ENCODE measurements at regions not wholly inside any gene's neighbourhood (a gene's known extent, or its start where the extent isn't known, plus 50 kb on each side); places are given as distances from the start of the nearest gene placed in this dataset.

- no peak for DNase-seq (ENCODE audit: low read depth)
Observed at GRCh38 chr7:45974540-45975360, 53.7 kb upstream of the IGFBP3 start.

DNA sequence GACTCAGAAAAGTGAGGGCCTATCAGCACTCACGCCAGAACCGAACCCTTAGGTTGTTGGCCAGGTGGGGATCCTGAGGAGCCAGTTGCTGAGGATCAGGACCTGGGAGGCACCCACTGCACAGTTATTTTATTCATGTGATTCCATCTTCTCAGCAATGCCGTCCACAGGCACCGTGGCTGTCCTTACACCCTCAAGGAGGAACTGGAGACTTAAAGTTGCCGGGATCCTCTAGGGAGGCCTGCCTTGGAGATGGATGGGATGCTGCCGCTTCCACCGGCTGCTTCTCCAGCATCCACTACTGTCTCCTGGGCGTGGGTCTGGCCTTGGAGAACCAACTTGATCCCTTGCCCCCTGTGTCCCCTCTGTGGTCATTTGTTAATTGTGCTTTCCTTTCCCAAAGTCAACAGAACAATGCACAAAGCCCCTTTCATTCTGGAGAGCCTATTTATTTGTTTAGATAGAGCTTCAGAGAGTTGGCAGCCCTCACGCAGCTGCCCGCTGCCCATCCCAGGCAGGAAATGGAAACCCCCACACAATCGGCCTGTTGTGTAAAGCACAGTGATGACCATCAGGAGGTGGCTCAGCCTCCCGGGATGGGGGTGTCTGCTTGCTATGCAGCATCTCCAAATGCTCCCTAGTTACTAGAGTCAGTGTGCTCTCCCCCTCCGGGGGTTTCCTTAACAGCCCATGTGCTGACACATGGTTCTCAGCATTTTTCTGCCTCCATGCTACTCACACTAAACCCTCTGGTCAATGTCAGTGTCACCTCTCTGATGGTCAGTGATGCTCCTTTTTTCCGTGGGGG, 52.9 kb upstream of the IGFBP3 start:
- peak; percentile 66 for DNase-seq (ENCODE audit: low read depth)

DNA sequence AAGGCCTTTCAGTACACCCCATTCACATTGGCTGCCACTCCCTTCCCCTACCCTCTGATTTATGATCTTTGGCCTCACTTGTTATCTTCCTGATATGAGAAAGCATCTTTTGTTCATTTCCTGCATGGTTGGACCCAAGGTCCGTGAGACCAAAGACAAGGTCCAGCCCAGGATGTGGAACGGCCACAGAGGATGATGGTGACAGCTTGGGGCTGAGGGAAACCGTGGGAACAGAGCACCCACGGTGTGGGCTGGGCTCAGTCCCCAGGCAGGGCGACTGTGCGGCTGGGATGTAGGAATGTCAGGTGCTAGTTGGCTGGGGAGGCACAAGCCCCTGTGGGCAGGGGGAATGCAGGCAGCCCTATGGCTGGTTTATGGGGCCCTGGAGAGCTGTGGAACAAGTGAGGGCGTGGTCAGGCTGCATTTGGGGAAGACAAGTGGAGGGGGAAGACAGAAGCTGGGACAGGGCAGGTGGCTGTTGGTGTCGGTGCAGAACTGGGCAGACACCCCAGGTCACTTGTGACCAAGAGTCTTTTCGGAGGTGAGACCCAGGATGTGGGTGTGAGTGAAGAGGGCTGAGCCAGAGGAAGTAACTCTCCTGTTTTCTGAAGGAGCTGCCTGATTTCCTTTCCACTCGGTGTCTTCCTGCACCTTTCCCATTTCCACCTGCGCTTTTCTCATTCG, 51.7 kb upstream of the IGFBP3 start:
- DNase-seq (ENCODE audit: low read depth): no peak

DNA sequence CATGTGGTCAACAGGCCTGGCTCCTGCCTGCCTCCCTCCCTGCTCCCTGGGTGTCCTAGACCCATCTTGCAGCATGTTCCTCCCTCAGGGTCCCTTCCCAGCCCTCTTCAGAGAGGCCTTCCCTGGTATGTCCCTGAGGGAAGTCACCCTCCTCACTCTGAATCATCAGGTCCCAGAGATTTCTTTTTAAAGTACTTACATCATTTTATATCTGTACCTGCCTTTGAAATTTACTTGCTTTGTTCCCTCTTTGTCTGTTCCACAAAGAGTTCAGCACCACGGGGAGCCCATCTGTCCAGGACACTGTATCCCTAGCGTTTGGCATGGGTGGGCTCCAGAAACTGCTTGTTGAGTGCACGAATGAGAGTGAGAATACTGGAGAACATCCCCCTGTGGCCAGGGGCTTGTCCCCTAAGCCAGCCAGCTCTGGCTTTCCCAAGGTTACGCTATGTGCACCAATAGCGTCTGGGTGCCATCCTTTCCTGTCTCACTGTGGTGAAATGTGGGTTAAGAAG, 50.6 kb upstream of the IGFBP3 start:
- no peak for DNase-seq (ENCODE audit: low read depth)

- DNase-seq (ENCODE audit: low read depth): no peak
Observed at GRCh38 chr7:45971171-45971570, 50.1 kb upstream of the IGFBP3 start.
